ENCODE measurements at regions not wholly inside any gene's neighbourhood (a gene's known extent, or its start where the extent isn't known, plus 50 kb on each side); places are given as distances from the start of the nearest gene placed in this dataset.
"Not testable (repeated sequence)": the region's sequence is repeated elsewhere in the genome, so short reads cannot be mapped to it uniquely, and the experiment has no call there.

DNA sequence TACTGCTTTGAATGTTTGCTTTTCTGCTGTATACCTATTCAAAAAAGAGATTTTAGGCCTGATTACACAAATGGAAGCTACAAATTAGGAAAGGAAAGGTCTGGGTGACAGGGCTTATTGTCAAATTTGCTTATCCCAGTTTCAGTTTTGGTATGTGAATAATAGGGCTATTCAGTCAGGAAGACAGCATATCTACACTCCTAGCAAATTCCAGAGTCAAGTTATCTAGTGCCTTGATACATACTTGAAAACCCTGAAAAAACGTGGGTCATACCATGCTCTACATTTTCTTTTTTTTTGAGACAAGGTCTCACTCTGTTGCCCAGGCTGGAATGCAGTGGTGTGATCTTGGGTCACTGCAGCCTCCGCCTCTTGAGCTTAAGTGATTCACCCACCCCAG is 59.2 kb upstream of the CCDC180 start:
- H3K4me2 ChIP-seq (ENCODE audit: low read length); H3K9me3 ChIP-seq (ENCODE audit: low read length); H2AFZ ChIP-seq (ENCODE audit: low read length); POLR2A ChIA-PET (ENCODE audit: unreplicated experiment); H3K4me1 ChIP-seq (ENCODE audit: insufficient read depth, low read length); H3K27ac ChIP-seq (ENCODE audit: low read length); intact Hi-C loops (cut with micrococcal nuclease); H4K20me1 ChIP-seq (ENCODE audit: low read length); CTCF ChIA-PET; H3K79me2 ChIP-seq (ENCODE audit: low read length); H3K9me2 ChIP-seq (replicated peaks; ENCODE audit: low read length); H3K36me3 ChIP-seq (ENCODE audit: low read depth, low read length); ATAC-seq; H3K27me3 ChIP-seq (ENCODE audit: low read length); DNase-seq; H3K9ac ChIP-seq (ENCODE audit: low read length); BruUV-seq (replicated peaks); H3F3A ChIP-seq (ENCODE audit: low read length, unreplicated experiment); H3K4me3 ChIP-seq (ENCODE audit: low read length): not testable (repeated sequence)

DNA sequence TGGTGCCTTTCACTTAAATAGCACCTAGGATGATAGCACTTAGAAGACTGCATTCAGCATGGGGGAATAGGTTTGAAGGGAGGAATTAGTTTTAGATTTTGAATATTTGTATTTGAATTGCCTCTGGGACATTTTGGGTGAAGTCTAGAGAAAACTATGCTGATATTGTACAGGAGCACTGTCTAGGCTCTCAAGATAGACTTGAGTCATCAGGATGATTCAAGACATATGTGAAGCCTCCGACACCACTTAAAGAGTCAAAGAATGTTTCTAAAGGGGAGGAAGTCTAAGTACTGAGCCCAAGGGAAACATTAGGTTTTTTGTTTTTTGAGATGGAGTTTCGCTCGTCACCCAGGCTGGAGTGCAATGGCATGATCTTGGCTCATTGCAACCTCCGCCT is 63.9 kb upstream of the CCDC180 start:
- no peaks in the 10 kb centered on the region for H3K9me3 ChIP-seq (ENCODE audit: low read length)
- no peak overlapping the region for H3K9ac ChIP-seq (ENCODE audit: low read length)
- no peaks in the 10 kb centered on the region for H4K20me1 ChIP-seq (ENCODE audit: low read length)
- intact Hi-C loops (cut with micrococcal nuclease) = no loop called here
- H3K4me2 ChIP-seq (ENCODE audit: low read length) = no peak overlapping the region
- H3K36me3 ChIP-seq (ENCODE audit: low read depth, low read length) = no peaks in the 10 kb centered on the region
- peaks cover 6% of the 10 kb centered on the region; the same call in 1 of the 2 replicates for H3K4me1 ChIP-seq (ENCODE audit: insufficient read depth, low read length)
- ChIA-PET CTCF (no interaction called here), POLR2A (ENCODE audit: unreplicated experiment) (no interaction called here)
- no peaks in the 10 kb centered on the region for H3F3A ChIP-seq (ENCODE audit: low read length, unreplicated experiment)
- H3K27ac ChIP-seq (ENCODE audit: low read length) = no peak overlapping the region
- no peak for ATAC-seq
- TF ChIP-seq EZH2 (IDR thresholded peaks at IDR 0.05; ENCODE audit: low read length, unreplicated experiment) (no peak), EZH2phosphoT487 (IDR thresholded peaks at IDR 0.05; ENCODE audit: borderline replicate concordance, low read length) (no peak)
- TF ChIP-seq, protein P1, sequence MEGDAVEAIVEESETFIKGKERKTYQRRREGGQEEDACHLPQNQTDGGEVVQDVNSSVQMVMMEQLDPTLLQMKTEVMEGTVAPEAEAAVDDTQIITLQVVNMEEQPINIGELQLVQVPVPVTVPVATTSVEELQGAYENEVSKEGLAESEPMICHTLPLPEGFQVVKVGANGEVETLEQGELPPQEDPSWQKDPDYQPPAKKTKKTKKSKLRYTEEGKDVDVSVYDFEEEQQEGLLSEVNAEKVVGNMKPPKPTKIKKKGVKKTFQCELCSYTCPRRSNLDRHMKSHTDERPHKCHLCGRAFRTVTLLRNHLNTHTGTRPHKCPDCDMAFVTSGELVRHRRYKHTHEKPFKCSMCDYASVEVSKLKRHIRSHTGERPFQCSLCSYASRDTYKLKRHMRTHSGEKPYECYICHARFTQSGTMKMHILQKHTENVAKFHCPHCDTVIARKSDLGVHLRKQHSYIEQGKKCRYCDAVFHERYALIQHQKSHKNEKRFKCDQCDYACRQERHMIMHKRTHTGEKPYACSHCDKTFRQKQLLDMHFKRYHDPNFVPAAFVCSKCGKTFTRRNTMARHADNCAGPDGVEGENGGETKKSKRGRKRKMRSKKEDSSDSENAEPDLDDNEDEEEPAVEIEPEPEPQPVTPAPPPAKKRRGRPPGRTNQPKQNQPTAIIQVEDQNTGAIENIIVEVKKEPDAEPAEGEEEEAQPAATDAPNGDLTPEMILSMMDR (conservative IDR thresholded peaks at IDR 0.05; ENCODE audit: low read depth, low read length) = no peak
- H3K27me3 ChIP-seq (ENCODE audit: low read length) = no peaks in the 10 kb centered on the region
- no TSS peak for BruUV-seq (replicated peaks)
- no peak overlapping the region for H2AFZ ChIP-seq (ENCODE audit: low read length)
- H3K9me2 ChIP-seq (replicated peaks; ENCODE audit: low read length) = no peaks in the 10 kb centered on the region
- no peak overlapping the region for H3K4me3 ChIP-seq (ENCODE audit: low read length)
- DNase-seq = no peak
- peaks cover 6% of the 10 kb centered on the region; the same call in 1 of the 2 replicates for H3K79me2 ChIP-seq (ENCODE audit: low read length)

DNA sequence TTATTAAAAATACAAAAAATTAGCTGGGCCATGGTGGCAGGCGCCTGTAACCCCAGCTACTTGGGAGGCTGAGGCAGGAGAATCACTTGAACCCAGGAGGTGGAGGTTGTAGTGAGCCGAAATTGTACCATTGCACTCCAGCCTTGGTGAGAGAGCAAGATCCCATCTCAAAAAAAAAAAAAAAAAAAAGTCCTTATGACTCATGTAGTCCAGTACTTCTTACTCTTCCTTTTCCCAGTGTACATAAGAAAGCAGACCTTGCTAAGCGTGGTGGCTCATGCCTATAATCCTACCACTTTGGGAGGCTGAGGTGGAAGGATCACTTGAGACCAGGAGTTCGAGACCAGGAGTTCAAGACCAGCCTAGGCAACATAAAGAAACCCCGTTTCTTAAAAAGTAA is 66.0 kb upstream of the CCDC180 start:
- H3K4me1 ChIP-seq (ENCODE audit: insufficient read depth, low read length); H3K9me2 ChIP-seq (replicated peaks; ENCODE audit: low read length); H4K20me1 ChIP-seq (ENCODE audit: low read length); H3K36me3 ChIP-seq (ENCODE audit: low read depth, low read length); H3K4me2 ChIP-seq (ENCODE audit: low read length); CTCF ChIA-PET; H3K27ac ChIP-seq (ENCODE audit: low read length); H3F3A ChIP-seq (ENCODE audit: low read length, unreplicated experiment); H3K79me2 ChIP-seq (ENCODE audit: low read length); POLR2A ChIA-PET (ENCODE audit: unreplicated experiment); ATAC-seq; H3K9me3 ChIP-seq (ENCODE audit: low read length); H3K9ac ChIP-seq (ENCODE audit: low read length); BruUV-seq (replicated peaks); H2AFZ ChIP-seq (ENCODE audit: low read length); intact Hi-C loops (cut with micrococcal nuclease); H3K4me3 ChIP-seq (ENCODE audit: low read length); H3K27me3 ChIP-seq (ENCODE audit: low read length): not testable (repeated sequence)
- DNase-seq = peak; percentile 11
